ENCODE measurements at regions not wholly inside any gene's neighbourhood (a gene's known extent, or its start where the extent isn't known, plus 50 kb on each side); places are given as distances from the start of the nearest gene placed in this dataset.
A peak's percentile ranks its signal among the peaks of the same experiment; 100 is the strongest.

DNA sequence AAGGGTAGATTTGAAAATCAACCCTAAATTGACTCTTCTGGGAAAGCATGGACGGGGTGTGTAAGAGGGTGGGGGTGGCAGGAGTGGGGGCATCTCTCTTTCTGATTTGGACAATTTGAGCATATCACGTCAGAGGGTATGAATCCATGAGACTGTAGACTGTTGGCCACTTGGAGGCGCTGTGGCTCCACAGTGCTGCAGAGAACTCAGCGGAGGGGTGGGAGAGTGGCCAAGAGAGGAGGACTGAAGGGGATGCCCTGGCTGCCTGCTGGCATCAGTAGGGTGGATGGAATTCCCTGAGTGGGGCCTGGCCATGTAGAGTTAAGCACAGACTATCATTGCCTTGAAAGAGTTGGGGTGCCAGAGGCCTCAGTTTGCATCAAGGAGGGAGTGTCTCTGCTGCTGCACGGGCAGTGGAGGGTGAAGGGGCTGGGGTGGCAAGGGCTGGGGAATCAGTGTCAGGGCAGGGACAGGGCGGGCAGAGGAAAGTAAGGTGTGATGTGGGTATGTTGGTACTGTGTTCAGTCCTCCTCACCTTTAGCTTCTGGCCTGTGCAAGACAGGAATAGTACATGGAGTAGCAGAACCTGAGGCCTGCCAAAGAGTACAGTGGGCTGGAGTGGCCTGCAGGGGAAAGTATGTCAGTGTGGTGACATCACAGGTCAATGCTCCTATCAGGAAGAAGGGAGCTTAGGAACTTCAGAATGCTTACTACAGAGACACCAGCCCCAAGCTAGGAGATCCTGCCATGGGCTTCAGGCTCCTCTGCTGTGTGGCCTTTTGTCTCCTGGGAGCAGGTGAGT is 133.5 kb upstream of the PRSS58 start:
- peak; percentile 16 for DNase-seq

DNA sequence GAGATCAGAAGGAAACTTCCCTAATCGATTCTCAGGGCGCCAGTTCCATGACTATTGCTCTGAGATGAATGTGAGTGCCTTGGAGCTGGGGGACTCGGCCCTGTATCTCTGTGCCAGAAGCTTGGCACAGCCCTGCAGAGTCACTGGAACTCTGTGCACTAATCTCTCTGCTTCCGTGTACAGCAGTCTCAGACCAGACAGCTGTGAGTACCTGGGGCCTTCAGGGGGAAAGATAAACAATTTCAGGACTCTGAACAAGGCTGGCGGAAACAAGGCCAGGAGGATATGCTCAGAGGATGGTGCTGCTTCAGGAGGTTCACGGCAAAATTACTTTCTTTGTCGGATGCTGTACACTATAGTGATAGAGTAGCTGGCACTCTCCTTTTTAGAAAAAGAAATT is 131.7 kb upstream of the PRSS58 start:
- DNase-seq, result no peak

DNA sequence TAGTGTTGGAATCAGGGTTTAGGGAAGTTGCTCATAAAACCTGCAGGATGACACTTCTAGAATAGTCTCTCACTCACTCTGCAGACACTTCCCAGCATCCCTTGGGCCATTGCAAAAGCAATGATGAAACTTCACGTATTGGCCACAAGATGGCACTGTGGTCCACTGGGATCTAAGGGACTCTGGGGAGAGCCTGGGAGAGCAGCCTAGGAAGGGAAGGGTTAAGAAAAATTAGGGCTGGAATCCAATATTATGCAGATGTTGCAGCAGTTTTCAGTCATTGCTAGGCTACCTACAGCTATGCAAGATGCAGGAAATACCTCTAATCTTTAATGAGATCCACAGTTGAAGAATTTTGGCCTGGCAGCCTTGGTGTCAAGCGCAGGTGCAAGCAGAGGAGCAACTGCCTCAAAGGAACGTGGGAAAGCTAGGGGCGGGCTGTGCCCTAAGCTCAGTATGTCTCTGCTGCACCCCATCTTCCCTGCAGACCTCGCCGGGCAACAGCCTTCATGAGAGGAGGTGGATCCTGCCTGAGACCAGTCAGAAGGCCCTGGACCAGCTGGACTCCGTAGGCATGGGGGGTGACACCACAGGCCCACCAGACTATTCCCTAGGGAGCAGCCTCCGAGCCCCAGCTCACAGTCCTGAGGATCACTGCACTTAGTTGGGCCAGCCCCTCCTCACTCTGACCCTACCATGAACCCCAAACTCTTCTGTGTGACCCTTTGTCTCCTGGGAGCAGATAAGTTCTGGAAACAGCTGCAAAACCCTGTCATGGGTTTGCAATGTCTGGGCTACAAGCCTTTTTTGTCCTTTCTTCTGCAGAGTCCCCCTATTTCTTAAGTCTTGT is 127.9 kb upstream of the PRSS58 start:
- DNase-seq, result peak; percentile 75

- peak; percentile 84 for DNase-seq
These were observed 126.7 kb upstream of the PRSS58 start for GRCh38 chr7:142384493-142384922.

DNA sequence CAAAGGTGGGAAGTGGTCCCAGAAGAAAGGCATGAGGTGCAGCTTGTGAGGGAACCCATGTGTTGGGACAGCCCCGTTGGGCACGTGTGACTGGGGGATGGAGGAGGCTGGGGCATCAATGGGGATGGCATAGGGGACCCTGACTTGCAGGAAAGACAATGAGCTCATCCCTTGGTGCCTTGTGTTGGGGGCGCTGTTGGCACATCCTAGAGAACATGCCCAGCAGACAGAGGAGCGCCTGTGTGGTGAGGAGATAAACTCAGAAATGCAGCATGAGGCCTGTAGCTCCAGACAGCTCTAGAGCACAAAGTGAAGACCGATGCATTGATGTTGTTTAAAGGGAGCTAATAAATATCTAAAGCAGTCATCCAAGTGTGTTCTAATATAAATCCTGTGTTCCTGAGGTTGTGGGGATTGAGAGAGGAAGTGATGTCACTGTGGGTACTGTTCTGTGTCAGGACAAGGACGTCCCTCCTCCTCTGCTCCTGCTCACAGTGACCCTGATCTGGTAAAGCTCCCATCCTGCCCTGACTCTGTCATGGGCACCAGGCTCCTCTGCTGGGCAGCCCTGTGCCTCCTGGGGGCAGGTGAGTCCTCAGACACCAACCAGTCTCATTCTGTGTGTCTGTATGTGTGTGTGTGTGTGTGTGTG is 126.1 kb upstream of the PRSS58 start:
- DNase-seq, result peak; percentile 17

GRCh38 chr7:142381727-142382390 is 124.0 kb upstream of the PRSS58 start:
- no peak for DNase-seq

GRCh38 chr7:142380069-142380468 is 122.2 kb upstream of the PRSS58 start:
- no peak for DNase-seq

DNA sequence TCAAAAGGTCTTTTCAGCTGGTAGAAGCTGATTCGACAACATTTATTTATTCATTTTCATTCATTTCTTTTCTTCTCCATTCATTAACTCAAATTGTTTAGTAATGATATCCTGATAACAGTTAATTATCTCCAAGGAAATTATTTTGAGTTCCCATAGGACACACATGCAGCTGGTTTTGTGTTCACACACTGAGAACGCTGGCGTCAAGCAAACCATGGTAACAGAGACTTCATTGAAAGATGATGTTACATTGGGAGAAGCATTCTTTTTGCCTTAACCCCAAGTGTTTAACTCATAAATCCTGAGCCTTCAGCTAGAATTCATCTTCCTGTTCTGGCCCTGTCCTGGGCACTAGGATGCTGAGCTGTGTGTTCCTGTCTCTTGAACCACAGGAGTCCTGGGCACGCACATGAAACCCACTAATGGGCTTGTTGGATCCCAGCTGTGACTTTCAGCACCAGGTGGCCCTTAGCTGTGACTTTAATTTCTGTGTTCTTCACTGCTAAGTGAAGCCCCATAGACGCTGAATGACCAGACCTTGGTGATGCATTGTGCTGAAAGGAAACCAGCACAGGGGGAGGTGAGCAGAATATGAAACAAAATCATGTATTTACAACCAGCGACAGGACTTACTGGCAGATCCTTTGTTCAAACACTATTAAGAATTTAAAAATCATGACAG is 121.5 kb upstream of the PRSS58 start:
- DNase-seq, result no peak

- DNase-seq, result no peak
These were observed 119.7 kb upstream of the PRSS58 start for GRCh38 chr7:142377567-142377966.

GRCh38 chr7:142376356-142376997 is 118.6 kb upstream of the PRSS58 start:
- DNase-seq, result no peak

DNA sequence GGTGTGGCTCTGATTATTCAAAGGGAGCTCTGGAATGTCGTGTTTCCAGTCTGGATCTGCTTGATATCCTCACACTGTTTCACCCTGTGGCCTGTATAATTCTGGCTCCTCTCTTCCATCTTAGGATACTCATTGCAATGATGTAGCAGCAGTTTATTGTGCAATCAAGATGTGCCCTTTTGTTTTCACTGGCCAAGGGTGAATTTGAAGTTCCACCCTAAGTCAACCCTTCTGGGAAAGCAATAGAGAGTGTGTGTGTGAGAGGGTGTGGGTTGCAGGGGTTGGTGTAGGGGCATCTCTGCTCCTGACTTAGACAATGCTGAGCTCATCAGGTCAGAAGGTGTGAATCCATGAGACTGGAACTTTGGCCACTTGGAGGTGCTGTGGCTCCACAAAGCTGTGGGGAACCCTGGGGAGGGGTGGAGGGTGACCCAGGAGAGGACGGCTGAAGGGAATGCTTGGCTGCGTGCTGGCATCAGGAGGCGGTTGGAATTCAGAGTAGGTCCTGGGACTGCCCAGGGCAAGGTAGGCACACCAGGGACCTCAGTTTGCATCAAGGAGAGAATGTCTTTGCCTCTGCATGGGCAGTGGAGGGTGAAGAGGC is 118.0 kb upstream of the PRSS58 start:
- DNase-seq, result peak; percentile 11

GRCh38 chr7:142372727-142373126 is 114.9 kb upstream of the PRSS58 start:
- DNase-seq, result no peak

DNA sequence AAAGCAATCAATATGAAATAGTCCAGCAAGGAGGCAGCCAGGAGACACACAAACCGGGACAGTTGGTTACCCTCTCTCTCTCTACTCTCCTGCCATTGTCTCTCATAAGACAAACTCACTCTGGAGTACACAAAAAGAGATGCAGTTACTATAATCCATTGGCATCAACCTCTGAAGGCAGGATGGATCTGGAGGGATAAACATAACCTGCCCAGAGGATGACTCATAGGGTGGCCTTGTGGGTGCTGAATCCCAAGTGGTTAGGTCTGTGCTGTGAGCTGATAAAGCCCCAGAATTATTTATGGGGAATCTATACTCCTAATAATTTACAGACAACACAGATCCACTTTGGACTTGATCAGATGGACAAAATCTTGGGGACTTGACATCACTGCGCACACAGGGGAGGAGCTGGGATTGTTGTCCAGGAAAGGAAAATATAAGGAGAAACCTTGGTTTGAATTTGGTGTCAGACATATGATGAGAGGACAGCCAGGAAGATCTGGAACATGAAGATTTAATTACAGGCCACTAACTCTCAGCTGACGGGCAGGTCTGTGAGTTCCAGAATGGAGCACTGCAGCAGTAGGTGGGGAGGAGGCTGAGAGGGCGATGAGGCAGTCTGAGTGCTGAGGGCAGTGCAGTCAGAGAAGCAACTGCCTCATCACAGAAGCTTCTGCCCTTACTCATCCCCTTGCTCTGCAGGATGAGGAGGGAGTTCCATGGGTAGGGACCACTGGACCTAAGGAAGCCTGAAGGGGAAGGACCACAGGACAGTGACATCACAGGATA is 113.9 kb upstream of the PRSS58 start:
- no peak for DNase-seq

GRCh38 chr7:142365410-142365842 is 107.6 kb upstream of the PRSS58 start:
- DNase-seq, result no peak

DNA sequence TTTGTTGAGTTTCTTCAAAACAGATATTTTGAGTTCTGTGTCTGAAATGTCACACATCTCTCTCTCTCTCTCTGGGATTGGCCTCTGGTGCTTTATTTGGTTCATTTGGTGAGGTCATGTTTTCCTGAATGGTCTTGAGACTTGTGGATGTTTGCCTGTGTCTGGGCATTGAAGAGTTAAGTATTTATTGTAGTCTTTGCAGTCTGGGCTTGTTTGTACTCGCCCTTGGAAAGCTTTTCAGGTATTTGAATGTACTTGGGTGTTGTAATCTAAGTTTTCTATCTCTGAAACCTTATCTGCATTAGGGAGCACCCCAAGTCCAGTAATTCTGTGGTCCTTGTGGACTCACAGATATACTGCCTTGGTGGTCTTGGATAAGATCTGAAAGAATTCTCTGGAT is 106.7 kb upstream of the PRSS58 start:
- DNase-seq, result no peak

DNA sequence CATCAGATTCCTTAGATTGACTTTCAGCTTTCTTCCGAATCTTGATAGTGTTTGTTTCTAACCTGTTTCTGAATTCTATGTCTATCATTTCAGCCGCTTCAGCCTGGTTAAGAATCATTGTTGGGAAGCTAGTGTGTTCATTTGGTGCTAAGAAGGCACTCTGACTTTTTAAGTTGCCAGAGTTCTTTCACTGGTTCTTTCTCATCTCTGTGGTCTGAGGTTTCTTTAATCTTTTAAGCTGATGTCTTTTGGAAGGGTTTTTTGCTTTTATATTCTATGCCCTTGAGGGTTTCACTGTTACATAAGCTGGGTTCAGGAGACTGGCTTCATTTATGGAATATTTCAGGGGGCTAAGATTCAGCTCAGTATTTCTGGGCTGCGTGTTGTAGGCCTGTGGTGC is 104.5 kb upstream of the PRSS58 start:
- no peak for DNase-seq

- DNase-seq, result no peak
These were observed 101.9 kb upstream of the PRSS58 start for GRCh38 chr7:142359694-142360279.

DNA sequence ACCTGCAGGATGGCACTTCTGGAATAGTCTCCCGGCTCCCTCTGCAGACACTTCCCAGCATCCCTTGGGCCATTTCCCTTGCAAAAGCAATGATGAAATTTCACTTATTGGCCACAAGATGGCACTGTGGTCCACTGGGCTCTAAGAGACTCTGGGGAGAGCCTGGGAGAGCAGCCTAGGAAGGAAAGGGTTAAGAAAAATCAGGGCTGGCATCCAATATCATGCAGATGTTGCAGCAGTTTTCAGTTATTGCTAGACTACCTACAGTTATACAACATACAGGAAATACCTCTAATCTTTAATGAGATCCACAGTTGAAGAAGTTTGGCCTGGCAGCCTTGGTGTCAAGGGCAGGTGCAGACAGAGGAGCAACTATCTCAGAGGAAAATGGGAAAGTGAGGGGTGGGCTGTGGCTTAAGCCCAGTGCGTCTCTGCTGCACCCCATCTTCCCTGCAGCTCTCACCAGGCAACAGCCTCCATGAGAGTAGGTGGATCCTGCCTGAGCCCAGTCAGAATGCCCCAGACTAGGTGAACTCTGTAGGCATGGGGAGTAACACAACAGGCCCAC is 100.2 kb upstream of the PRSS58 start:
- peak; percentile 71 for DNase-seq

GRCh38 chr7:142356166-142356565 is 98.3 kb upstream of the PRSS58 start:
- DNase-seq, result no peak

DNA sequence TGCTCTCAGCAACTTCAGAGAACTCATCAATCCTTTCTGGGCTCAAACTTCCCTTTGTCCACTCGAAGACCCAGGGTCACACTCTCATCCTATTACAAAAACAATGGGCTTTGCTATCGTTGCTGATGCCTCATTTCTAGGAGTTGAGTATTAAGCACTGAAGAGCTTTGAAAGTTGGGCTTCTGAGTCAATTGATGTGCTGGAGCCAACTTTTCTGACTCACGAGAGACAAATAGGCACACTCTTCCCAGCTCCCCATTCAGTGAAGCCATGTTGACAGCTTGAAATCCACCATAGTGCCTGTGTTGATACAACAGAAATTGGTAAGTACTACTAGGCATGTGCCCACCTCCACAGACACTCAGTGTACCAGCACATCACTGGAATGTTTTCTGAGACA is 97.5 kb upstream of the PRSS58 start:
- DNase-seq, result peak; percentile 36
